Endometrial microvascular endothelial cells (primary cell): ENCODE measurements at regions not wholly inside any gene's neighbourhood (a gene's known extent, or its start where the extent isn't known, plus 50 kb on each side); places are given as distances from the start of the nearest gene placed in this dataset.
"Not testable (repeated sequence)": the region's sequence is repeated elsewhere in the genome, so short reads cannot be mapped to it uniquely, and the experiment has no call there.

Experiments
- in situ Hi-C: cut with HindIII; loops from 2 replicates; pipeline ENCODE4 v1.10.0; 2017; ENCODE audit warnings: low sequenced_read_pairs, low pct_unique_long_range_greater_than_20kb; ENCODE audit errors: inconsistent ontology term

DNA sequence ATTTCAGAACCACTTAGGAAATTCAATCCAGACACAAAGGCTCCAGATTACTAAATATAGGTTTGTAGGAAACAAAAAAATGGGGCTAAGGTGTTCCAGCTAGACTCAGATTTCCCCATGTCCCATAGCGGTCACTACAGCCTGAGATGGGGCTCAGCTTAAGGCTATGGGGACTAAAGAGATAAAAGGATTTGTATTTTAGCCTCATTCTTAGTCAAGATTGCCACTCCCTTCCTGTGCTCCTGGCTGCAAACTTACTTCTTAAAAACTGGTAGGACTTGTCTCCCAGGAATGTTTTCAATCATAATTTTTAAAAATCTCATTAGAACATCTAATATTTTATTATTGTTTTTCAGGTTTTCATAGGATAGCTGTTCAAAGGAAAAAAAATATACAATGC, 253.8 kb upstream of the DAB2 start:
- in situ Hi-C loops: no loop called here

DNA sequence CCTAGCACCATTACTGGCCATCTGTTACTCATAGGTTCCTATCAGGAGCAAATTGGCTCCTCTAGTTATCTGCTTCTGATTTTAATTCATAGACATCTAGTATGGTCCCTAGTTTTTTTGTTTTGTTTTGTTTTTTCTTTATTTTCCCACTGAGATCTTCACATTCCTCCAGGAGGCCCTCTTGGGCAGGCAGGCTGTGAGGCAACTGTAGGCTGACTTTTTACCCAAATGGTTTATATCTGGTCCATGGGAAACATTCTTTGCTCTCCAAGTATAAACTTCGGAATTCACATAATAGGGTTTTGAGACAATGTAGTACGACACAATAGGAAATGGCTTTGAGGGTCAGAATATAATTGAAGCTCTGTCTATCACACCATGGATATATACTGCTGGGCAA, 250.9 kb upstream of the DAB2 start:
- in situ Hi-C loops: no loop called here

DNA sequence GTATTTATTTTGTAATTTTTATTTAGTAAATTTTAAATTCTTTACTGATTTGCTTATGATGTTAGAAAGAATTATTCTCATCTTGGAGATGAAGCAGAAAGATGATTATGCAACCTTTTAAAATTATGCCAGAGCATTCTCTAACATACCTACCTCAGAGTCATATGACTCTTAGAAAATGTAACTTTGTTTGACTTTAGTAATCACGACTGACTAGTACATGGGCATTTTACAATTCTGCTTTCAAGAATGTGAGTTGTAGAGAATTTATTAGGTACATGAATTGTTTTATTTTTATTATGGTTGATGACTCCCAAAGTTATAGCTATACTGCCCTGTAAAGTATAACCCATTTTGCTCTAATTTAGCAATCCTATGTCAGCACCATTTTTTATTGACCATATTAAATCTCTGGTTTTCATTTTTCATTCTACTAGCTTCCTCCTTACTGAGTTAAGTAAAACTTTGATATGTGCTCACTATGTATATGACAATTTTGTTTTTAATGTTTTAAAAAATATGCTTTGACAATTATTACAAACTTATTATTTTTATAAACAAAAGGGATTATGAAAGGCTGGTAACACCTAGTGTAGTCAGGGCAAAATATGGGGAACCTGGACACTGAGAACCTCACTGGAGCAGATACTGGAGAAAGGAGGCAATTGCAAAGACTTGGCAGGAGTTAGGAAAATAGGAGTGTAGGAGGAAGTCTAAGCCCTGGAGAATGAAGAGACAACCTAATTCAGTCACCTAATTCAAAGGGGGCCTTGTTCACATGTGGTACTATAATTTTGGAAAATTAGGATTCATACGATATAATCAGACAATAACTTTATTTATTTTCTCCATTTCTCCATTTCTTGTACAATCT, 249.7 kb upstream of the DAB2 start:
- in situ Hi-C loops: no loop called here

DNA sequence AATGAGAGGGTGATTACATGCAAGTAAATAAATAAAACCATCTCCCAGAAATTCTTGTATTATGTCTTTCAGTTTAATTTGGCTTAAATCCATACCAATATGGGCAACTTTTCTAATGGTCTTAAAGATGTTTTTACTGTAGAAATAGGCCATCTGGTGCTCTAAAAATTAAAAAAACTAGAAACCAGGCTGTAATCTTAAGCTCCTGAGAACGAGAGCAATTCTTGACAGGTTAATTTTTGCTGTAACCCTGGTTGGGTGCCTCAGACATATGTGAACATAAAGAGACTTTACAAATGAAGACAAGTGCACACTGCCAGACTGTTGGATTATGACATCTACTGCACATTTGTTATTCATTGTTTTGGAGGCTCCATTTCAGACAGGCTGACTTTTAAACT, 246.8 kb upstream of the DAB2 start:
- in situ Hi-C loops: no loop called here

DNA sequence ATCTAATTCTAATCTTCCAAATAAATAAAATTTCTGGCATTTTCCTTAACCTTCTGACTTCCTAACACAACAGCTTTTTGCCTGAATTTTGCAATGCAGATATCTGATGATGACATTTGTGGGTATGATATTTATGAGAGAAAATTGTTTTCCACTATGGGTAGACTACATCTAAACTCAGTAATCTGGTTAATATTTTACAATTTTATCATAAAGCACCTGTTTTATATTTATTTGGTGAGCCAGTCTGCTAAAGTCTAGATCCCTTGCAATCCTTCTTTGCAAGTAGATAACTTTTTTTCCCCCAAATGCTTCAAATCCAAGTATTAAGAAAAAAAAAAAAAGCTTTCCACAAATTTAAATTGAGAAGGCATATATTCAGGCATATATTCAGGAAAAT, 246.2 kb upstream of the DAB2 start:
- in situ Hi-C loops: no loop called here

DNA sequence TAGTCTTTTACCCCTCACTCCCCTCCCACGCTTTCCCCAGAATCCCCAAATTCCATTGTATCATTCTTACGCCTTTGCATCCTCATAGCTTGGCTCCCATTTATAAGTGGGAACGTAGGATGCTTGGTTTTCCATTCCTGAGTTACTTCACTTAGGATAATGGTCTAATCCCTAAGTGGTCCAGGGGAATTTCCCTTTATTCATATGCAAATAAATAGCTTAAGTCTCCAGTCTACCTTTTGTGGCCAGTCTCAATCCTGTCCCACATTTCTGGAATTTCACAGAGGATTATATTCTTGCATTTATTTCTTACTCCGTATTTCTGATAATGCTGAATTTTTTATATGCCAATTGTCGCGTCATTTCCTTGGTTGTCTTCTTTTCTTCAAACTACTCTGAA, 245.6 kb upstream of the DAB2 start:
- in situ Hi-C loops: no loop called here

DNA sequence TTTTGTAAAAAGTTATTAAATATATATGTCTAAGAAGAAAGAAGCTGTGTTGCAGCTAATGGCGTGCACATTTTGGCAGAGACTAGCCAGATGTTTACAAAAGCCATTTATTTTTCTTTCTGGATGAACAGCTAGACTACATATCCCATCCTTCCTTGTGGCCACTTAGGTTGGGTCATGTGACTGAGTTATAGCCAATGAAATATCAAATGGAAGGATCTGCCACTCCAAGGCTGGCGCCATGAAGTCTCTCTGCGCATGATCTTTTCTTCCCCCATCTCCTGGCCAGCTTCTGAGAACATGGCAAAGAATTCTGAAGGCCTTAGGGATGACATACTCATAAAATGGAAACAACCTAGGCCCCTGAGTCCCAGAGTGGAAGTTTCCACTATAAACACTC, 244.2 kb upstream of the DAB2 start:
- in situ Hi-C loops: no loop called here

DNA sequence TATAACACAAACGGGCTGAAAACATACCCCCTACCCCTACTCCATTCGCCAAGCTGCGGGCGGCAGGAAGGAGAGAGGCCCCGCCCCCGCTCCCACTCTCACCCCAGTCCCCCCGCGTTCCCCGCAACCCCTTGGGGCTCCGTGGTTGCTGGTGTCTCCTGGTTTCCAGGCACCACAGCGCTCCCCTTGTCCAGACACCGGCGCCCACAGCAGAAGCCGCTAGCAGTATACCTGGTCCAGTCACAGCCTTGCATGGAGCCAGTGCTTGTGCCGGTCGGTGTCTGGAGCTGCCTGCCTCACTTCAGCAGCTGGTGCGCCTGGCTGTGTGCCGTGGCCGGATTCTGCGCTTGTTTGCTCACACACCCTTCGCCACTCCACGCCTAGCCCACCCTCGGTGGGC, 240.5 kb upstream of the DAB2 start:
- in situ Hi-C loops: no loop called here

DNA sequence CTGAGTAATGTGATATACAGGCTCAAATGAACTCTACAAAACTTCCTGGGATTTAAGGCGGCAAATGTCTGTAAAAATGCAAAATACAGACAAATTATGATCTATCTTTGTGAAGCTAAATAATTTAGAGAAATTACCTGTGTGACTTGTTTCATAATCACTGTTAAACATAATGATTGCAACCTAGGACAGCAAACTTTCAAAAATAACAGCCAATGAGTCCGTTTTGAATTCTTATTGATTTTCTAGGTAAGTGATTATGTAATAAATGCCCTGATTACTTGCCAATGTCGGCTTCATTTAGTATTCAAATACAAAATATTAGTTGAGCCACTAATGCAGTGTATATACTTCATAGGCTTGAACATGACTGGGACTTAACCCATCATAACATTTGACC, 238.2 kb upstream of the DAB2 start:
- in situ Hi-C loops: no loop called here

DNA sequence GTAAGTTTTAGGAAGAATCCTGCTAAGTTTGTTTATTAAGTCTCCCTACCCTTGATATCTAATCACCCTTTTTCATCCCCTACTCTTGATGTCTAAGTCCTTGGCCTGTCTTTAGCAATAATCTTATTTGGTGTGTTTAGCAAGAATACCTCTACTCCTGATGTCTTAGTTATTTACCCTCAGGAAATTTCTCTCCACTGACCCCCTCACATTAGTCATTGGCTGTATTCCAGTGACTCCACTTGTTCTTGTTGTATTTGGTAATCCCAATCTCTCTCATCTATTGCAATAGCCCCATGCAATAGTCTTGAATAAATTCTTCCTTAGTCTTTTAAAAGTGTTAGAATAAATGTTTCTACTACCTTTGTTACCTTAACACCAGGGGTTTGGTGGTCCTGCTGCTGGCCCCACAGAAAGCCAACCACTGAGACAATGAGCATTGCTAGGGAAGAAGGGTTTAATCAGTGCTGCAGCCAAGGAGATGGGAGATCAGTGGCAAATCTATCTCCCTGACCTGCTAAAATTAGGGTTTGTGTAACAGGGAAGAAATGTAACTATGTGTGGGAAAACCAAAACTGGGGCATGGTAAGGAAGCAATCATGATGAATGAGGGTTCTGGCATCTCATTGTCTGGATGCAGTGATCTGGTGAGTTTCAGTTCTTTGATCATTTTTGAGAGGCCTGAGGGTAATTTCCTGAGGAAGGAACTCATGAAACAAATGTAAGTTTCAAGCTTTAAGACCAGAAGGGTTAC, 236.4 kb upstream of the DAB2 start:
- in situ Hi-C loops: no loop called here

DNA sequence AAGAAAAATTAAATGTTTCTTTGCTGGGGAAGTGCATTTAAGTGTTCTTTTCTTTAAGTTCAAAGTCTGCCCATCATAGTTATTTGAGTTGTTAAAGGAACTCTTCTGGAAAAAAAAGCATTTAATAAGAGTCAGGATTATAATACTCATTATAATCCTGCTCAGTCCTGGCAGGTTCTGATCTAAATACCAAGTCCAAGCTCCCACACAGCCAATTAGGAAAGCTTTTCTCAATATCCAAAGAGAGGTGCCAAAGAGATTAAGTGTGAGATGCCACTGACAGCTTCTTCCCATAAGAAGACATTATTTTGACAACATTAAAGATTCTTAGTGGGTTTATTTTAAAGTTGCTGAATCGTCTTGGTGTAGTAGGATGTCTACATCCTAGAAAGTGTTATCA, 235.2 kb upstream of the DAB2 start:
- in situ Hi-C loops: no loop called here

DNA sequence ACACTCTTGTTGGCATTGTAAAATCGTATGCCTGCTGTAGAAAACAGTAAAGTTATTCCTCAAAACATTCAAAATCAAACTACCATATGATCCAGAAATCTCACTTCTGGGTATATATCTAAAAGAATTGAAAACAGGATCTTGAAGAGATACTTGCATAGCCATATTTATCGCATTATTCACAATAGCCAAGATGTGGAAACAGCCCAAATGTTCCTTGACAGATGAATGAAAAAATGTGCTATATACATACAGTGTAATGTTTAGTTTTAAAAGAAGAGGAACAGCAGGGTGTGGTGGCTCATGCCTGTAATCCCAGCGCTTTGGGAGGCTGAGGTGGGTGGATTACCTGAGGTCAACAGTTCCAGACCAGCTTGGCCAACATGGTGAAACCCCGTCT, 234.1 kb upstream of the DAB2 start:
- in situ Hi-C loops: no loop called here

DNA sequence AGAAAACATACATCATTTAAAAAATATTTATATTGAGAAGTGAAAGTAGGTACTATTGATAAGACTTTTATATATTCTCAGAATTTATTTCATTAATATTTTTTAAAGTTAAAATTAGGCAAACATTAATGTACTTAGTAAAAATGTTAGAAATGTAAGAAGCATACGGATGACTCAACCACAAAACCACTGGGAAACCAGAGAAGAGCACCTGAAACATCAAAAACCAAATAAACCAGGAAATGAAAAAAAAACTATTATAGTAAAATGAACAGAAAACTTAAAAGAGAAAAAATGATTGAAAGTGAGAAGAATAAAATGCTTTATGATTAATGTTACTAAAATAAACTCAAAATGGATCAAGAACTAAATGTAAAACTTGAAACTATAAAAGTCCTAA, 233.2 kb upstream of the DAB2 start:
- in situ Hi-C loops: no loop called here

DNA sequence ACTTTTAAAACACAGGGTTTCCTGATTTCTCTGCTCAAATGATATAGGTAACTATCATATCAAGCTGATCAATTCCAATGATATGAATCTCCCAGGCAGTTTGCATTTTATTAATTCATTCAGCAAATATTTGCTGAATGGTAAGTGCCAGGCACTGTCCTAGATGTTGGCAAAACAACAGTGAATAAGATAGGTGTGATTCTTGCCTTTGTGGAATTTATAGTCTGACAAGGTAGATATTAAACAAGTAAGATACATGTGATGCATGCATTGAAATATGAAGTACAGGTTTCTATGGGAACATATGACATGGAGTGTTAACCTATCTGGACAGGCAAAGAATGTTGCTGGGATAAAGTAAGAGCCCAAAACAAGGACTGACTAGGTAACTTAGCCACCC, 231.8 kb upstream of the DAB2 start:
- in situ Hi-C loops: no loop called here

DNA sequence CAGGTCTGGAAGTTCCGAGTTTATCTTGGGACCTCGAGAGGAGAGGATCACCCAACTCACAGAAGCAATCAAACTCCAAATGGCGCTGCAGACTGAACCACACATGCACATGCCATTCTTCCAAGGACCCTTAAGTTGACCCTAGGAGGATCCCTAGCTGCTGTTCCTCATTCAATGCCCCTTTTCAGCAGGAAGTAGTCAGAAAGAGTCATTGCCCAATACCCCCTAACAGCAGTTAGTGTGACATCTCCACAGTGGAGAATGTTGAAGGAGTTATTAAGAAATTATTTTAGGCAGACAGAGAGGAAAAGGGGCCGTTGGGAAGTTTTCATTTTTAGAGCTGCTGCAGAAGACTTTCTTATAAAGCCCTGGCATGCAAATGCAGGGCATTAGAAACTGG, 229.9 kb upstream of the DAB2 start:
- in situ Hi-C loops: no loop called here

DNA sequence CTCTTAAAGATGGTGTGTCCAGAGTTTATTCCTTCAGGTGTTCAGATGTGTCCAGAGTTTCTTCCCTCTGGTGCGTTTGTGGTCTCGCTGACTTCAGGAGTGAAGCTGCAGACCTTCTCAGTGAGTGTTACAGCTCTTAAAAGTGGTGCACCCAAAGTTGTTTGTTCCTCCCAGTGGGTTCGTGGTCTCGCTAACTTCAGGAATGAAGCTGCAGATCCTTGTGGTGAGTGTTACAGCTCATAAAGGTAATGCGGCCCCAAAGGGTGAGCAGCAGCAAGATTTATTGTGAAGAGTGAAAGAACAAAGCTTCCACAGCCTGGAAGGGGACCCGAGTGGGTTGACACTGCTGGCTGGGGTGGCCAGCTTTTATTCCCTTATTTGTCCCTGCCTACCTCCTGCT, 227.7 kb upstream of the DAB2 start:
- in situ Hi-C loops: not testable (repeated sequence)

DNA sequence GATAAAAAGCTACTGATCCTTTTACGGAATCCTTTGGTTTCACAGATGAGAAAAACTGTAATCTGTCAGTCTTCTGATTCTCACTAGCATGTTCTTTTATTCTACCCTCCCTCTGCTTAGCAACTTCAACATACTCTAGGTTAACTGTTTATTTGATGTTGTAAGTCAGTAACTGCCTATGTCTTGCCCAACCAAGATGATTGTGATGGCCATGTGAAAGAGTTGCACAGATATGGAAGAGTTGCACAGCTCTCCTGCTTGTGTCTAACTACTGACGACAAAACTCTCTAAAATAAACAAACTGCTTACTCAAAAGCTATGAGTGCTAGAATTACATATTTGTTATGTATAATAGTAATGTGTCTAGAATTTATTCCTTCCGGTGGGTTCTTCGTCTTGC, 227.3 kb upstream of the DAB2 start:
- in situ Hi-C loops: no loop called here

DNA sequence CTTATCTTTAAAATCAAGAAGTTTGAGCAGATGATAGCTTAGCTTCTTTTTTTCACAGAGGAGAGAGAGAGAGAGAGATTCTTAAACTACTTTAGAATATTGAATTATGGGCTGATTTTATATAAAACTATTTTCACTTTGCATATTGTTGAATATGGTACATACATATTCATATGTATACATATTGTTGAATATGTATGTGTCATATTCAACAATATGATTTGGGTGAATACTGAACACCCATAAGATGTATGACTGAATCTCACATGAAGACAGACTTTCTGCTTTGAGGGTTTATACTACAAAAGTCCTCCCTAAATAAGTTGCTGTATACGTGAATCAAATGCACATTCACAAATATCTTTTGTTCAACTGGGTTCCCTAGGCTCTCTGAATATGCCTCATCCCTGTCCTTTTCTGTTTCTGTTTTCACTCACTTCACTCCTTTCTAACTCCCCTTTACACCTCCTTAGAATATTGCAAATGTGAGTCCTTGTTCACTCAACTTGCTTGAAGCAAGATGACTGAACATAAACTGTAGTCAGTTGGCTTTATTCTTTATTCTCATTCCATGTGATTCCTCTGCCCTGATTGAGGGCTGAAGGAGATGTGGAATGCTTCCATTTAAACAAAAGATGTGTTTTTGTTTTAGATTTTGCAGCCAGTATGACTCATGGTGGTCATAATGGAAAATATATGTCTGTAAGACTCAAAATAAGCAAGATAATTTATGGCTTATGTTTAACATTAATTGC, 225.4 kb upstream of the DAB2 start:
- in situ Hi-C loops: no loop called here

DNA sequence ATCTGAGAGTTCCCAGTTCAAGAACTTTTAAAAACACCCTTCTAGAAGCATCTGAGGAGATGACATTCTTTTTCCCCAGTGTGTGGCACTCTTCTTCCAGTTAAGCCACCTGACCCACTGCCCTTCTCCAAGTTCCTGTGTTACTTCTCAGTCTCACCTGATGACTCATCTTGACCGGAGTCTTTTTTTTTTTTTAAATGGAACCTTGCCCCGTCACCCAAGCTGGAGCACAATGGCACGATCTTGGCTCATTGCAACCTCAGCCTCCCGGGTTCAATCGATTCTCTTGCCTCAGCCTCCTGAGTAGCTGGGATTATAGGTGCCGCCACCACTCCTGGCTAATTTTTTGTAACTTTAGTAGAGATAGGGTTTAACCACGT, 224.1 kb upstream of the DAB2 start:
- in situ Hi-C loops: no loop called here
